Esophagus muscularis mucosa (tissue), 4 donors: ENCODE measurements at regions not wholly inside any gene's neighbourhood (a gene's known extent, or its start where the extent isn't known, plus 50 kb on each side); places are given as distances from the start of the nearest gene placed in this dataset.
"Not testable (repeated sequence)": the region's sequence is repeated elsewhere in the genome, so short reads cannot be mapped to it uniquely, and the experiment has no call there.

Experiments used
- CTCF ChIP-seq, 3 experiments: fragments of 200-600 bp in 2 of 3; fragments of 450-650 bp in 1 of 3; sonication (generic) in 2 of 3; IDR thresholded peaks; one replicate each; pipeline ENCODE4 v1.5.1; 2017 to 2019; ENCODE audit warnings: antibody characterized with exemption in 3 of 3, mild to moderate bottlenecking in 2 of 3, moderate library complexity in 1 of 3
- EP300 ChIP-seq: sonication (generic); formaldehyde crosslinking; IDR thresholded peaks from one replicate; pipeline ENCODE4 v1.6.1; 2017; ENCODE audit warnings: antibody characterized with exemption
- POLR2A ChIP-seq: fragments of 450-650 bp; IDR thresholded peaks from one replicate; pipeline ENCODE4 v1.6.1; 2017; ENCODE audit warnings: antibody characterized with exemption, moderate library complexity, mild to moderate bottlenecking, low read depth
- POLR2AphosphoS5 ChIP-seq, 2 donors: sonication (generic); formaldehyde crosslinking; IDR thresholded peaks; one replicate each; pipeline ENCODE4 v1.6.1; 2017; ENCODE audit warnings: antibody characterized with exemption in 2 of 2

GRCh38 chr7:155932324-155932723 lies 120.1 kb upstream of the SHH start:
- TF ChIP-seq CTCF (IDR thresholded peaks at IDR 0.05); POLR2A; EP300; POLR2AphosphoS5 (IDR thresholded peaks at IDR 0.05): not testable (repeated sequence)
